ENCODE measurements at regions not wholly inside any gene's neighbourhood (a gene's known extent, or its start where the extent isn't known, plus 50 kb on each side); places are given as distances from the start of the nearest gene placed in this dataset.

- Histone ChIP-seq H3K4me3 (ENCODE audit: low read length) (no peak overlapping the region), H3K36me3 (ENCODE audit: control insufficient read depth, insufficient read depth, low read length) (no peaks in the 10 kb centered on the region), H3K9me3 (ENCODE audit: control insufficient read depth, insufficient read depth, low read length) (no peaks in the 10 kb centered on the region), H3K27ac (ENCODE audit: low read length) (no peak overlapping the region), H3K4me1 (ENCODE audit: control insufficient read depth, insufficient read depth, low read length) (no peaks in the 10 kb centered on the region), H3K27me3 (ENCODE audit: control insufficient read depth, insufficient read depth, low read length) (no peaks in the 10 kb centered on the region)
- no peak for TF ChIP-seq CTCF (IDR thresholded peaks at IDR 0.05)
- Mint-ChIP-seq H3K36me3 (no peaks in the 10 kb centered on the region), H3K27ac (no peak overlapping the region), H3K27me3 (ENCODE audit: low read depth in 2 of 2) (peaks cover 5 to 6% of the 10 kb centered on the region in 2 donors), H3K9me3 (no peaks in the 10 kb centered on the region), H3K4me1 (no peaks in the 10 kb centered on the region), H3K4me3 (no peak overlapping the region)
- DNase-seq (no peak), ATAC-seq (no peak)
- intact Hi-C loops (cut with micrococcal nuclease) = no loop called here
- 88% methylated on average over 4 of the region's 4 CpGs for WGBS (ENCODE audit: insufficient coverage)
Measured at GRCh38 chr9:109861499-109861898, 81.5 kb downstream of the PALM2AKAP2 start.

- H3K4me1 ChIP-seq (ENCODE audit: control insufficient read depth, insufficient read depth, low read length) = no peaks in the 10 kb centered on the region
- no peaks in the 10 kb centered on the region for H3K27me3 ChIP-seq (ENCODE audit: control insufficient read depth, insufficient read depth, low read length)
- TF ChIP-seq CTCF (IDR thresholded peaks at IDR 0.05) = no peak
- Mint-ChIP-seq H3K36me3 (no peaks in the 10 kb centered on the region), H3K4me3 (no peak overlapping the region), H3K27ac (no peak overlapping the region), H3K9me3 (no peaks in the 10 kb centered on the region), H3K4me1 (no peaks in the 10 kb centered on the region), H3K27me3 (ENCODE audit: low read depth in 2 of 2) (peaks cover 5 to 7% of the 10 kb centered on the region in 2 donors)
- ATAC-seq = no peak
- H3K27ac ChIP-seq (ENCODE audit: low read length) = no peak overlapping the region
- no peaks in the 10 kb centered on the region for H3K36me3 ChIP-seq (ENCODE audit: control insufficient read depth, insufficient read depth, low read length)
- no peaks in the 10 kb centered on the region for H3K9me3 ChIP-seq (ENCODE audit: control insufficient read depth, insufficient read depth, low read length)
- intact Hi-C loops (cut with micrococcal nuclease) = no loop called here
- no peak overlapping the region for H3K4me3 ChIP-seq (ENCODE audit: low read length)
- no peak for DNase-seq
Measured at GRCh38 chr9:109861918-109862317, 81.9 kb downstream of the PALM2AKAP2 start.

GRCh38 chr9:109862452-109862851 lies 82.5 kb downstream of the PALM2AKAP2 start:
- intact Hi-C loops (cut with micrococcal nuclease) = no loop called here
- H3K36me3 Mint-ChIP-seq = no peaks in the 10 kb centered on the region
- H3K4me1 ChIP-seq (ENCODE audit: control insufficient read depth, insufficient read depth, low read length) = no peaks in the 10 kb centered on the region
- no peak overlapping the region for H3K4me3 Mint-ChIP-seq
- peaks cover 7% of the 10 kb centered on the region in 2 donors for H3K27me3 Mint-ChIP-seq (ENCODE audit: low read depth in 2 of 2)
- no peak overlapping the region for H3K27ac Mint-ChIP-seq
- no peak overlapping the region for H3K4me3 ChIP-seq (ENCODE audit: low read length)
- no peak overlapping the region for H3K27ac ChIP-seq (ENCODE audit: low read length)
- no peaks in the 10 kb centered on the region for H3K9me3 Mint-ChIP-seq
- no peaks in the 10 kb centered on the region for H3K36me3 ChIP-seq (ENCODE audit: control insufficient read depth, insufficient read depth, low read length)
- WGBS (ENCODE audit: insufficient coverage) = 76% methylated on average over 3 of the region's 3 CpGs
- H3K27me3 ChIP-seq (ENCODE audit: control insufficient read depth, insufficient read depth, low read length) = no peaks in the 10 kb centered on the region
- TF ChIP-seq CTCF (IDR thresholded peaks at IDR 0.05) = no peak
- no peaks in the 10 kb centered on the region for H3K4me1 Mint-ChIP-seq
- no peaks in the 10 kb centered on the region for H3K9me3 ChIP-seq (ENCODE audit: control insufficient read depth, insufficient read depth, low read length)
- DNase-seq (no peak), ATAC-seq (no peak)

GRCh38 chr9:109863961-109864360 lies 84.0 kb downstream of the PALM2AKAP2 start:
- 96% methylated on average over 3 of the region's 3 CpGs for WGBS (ENCODE audit: insufficient coverage)
- no peak for ATAC-seq
- H3K4me3 Mint-ChIP-seq = no peak overlapping the region

More at GRCh38 chr9:109863961-109864360, 84.0 kb downstream of the PALM2AKAP2 start:
- Histone ChIP-seq H3K27me3 (ENCODE audit: control insufficient read depth, insufficient read depth, low read length) (no peaks in the 10 kb centered on the region), H3K4me3 (ENCODE audit: low read length) (no peak overlapping the region), H3K27ac (ENCODE audit: low read length) (no peak overlapping the region), H3K9me3 (ENCODE audit: control insufficient read depth, insufficient read depth, low read length) (no peaks in the 10 kb centered on the region), H3K36me3 (ENCODE audit: control insufficient read depth, insufficient read depth, low read length) (no peaks in the 10 kb centered on the region), H3K4me1 (ENCODE audit: control insufficient read depth, insufficient read depth, low read length) (no peaks in the 10 kb centered on the region)
- Mint-ChIP-seq H3K36me3 (no peaks in the 10 kb centered on the region), H3K4me1 (no peaks in the 10 kb centered on the region), H3K27me3 (ENCODE audit: low read depth in 2 of 2) (peaks cover 6 to 7% of the 10 kb centered on the region in 2 donors), H3K27ac (no peak overlapping the region), H3K9me3 (no peaks in the 10 kb centered on the region)
- no peak for DNase-seq
- TF ChIP-seq CTCF (IDR thresholded peaks at IDR 0.05) = no peak
- intact Hi-C loops (cut with micrococcal nuclease) = no loop called here
